Dermis blood vessel endothelial cell (primary cell): ENCODE measurements at regions not wholly inside any gene's neighbourhood (a gene's known extent, or its start where the extent isn't known, plus 50 kb on each side); places are given as distances from the start of the nearest gene placed in this dataset.
"Not testable (repeated sequence)": the region's sequence is repeated elsewhere in the genome, so short reads cannot be mapped to it uniquely, and the experiment has no call there.

Source experiments
- DNase-seq: peaks from one replicate; pipeline ENCODE4 v3.0.0; 2010

DNA sequence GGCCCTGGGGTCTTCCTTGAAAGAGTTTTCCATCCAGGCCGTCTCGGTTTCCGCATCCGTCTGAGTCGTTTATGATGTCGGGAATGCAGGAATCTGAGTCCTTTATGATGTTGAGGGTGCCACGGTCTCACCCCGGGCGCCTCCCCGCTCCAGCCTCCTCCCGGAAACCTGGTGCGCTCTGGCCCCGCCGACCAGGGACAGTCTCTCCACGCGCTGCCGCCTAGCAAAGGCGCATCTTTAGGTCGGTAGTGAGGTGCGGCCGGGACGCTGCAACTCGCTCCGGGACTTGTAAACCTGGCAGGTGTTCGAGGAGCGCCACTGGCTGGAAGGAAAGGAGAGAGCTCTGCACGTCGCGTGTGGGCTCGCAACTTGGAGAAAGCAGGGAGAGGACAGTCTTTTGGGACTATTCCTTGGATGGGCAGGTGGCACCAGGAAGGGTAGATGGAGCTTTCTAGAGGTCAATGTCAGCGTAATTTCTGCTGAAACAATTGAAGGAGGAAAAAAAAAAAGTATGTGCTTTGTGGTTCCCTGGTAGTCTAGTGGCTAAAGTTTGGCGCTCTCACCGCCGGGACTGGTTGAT, 132.0 kb downstream of the FAM72B start:
- not testable (repeated sequence) for DNase-seq

GRCh38 chr1:121054928-121055327, 129.2 kb downstream of the FAM72B start:
- DNase-seq: not testable (repeated sequence)

GRCh38 chr1:121066925-121067324, 117.2 kb downstream of the FAM72B start:
- DNase-seq: not testable (repeated sequence)

DNA sequence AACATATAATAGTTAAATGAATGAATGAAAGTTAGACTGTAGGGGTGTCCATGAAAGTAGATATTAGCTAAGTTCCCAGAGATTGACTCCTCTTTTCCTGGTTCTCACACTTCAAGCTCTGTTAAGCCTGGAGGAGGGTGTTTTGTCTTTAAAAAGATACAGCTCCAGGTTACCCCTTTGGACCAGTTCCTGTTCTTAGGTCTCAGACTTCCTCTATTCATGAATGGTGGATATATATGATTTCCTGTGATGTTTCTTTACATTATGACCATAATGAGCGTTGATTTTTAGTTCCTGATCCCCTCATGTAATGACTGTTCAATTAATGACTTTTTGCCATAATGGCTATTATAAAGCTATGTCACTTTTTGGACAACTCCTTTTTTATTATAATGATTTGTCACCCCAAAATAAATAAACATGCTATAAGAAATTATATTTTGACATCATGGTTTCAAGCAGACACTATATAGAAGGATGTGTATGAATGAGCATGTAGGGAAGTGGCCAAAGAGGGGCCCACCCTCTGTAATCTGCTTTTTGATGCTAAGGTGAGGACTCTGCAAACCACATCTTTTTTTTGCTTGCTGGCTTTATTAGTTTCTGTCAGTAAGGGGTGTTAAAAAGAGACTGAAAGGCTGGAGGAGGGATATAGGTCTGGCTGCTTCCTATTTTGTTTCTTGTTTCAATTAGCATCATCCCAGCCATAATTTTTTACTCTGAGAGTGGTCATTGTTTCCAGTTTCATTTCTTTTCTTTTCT, 115.2 kb downstream of the FAM72B start:
- not testable (repeated sequence) for DNase-seq

DNA sequence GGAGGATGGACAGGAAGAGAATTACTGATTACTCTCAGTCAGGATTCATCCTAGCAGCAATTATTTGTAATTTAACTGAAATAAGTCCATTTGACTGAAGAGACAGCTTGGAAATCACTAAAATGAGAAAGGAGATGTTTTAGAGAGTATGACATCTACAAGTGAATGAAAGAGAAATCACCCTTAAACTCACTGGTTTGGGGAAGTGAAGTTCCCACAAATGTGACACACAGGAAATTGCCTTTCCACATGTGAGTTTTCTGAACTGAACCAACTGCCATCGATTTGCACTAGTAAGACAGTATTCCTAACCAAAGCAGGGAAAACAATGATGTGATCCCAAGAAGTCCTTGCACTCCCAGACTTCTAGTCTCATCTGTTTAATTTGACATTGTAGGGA, 110.3 kb downstream of the FAM72B start:
- DNase-seq: not testable (repeated sequence)

GRCh38 chr1:121075254-121075805, 108.8 kb downstream of the FAM72B start:
- DNase-seq: not testable (repeated sequence)

DNA sequence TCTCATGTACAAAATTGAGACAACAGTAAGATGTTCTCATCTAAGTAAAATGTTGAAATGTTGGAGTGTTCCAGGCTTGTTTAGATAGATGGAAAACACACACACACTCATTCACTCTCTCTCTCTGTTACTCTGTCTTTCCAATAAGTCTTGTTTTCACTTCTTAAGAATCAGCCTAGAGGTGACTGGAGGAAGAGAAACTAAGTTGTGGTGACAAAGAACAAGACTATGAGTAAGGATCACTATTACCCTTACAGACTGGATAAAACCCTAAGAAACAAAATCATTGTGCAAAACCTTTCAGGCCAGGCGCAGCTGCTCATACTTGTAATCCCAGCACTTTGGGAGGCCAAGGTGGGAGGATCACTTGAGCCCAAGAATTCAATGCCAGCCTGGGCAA, 107.5 kb downstream of the FAM72B start:
- not testable (repeated sequence) for DNase-seq

- DNase-seq: not testable (repeated sequence)
Observed at GRCh38 chr1:121079655-121080054, 104.5 kb downstream of the FAM72B start.

- DNase-seq: peak; percentile 2
Observed at GRCh38 chr1:121080197-121080903, 103.8 kb downstream of the FAM72B start.

- DNase-seq: not testable (repeated sequence)
Observed at GRCh38 chr1:121080904-121081264, 103.3 kb downstream of the FAM72B start.

DNA sequence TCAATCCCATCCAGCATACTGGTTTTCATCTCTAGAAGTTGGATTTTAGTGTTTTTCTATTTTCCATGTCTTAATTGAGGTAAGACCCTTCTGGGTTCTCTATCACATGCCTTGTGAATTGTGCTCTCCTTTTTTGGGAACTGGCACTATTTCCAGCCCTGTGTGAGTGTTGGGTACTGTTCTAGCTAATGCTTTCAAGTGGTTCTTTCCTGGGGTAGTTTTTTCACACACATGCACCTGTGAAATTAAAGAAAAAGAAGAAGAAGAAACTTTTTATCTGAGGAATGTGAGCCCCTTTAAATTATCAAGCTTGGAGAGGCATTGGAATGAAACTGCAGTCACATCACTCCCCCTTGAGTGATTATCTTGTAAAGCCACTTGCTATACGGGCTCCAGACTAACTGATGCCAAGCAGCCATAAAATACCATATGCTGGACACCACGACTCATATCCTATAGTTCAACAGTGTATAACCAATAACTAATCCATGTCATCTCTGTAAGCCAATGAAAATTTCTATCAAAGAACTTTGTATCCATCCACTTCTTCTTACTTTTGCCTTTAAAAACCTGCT, 102.4 kb downstream of the FAM72B start:
- not testable (repeated sequence) for DNase-seq

- DNase-seq: not testable (repeated sequence)
Observed at GRCh38 chr1:121082995-121083394, 101.1 kb downstream of the FAM72B start.

- not testable (repeated sequence) for DNase-seq
Observed at GRCh38 chr1:121086249-121086648, 97.9 kb downstream of the FAM72B start.

DNA sequence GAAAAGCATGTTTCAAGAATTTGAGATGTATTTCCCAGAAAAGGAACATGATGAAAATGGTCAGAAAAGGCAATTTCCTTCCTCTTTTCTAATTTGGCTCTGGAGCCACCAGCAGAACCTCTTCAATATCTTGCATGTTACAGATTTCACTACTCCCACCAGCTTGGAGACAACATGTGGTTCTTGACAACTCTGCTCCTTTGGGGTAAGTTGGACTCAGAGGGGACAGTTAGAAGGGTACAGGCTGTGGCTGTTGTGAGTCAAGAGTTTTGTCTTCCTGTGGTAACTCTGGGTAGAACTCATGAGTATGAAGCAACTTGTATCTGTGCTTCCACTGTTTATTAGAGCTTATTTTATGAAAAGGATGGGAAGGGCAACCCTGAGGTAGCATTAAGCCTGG, 96.9 kb downstream of the FAM72B start:
- not testable (repeated sequence) for DNase-seq

DNA sequence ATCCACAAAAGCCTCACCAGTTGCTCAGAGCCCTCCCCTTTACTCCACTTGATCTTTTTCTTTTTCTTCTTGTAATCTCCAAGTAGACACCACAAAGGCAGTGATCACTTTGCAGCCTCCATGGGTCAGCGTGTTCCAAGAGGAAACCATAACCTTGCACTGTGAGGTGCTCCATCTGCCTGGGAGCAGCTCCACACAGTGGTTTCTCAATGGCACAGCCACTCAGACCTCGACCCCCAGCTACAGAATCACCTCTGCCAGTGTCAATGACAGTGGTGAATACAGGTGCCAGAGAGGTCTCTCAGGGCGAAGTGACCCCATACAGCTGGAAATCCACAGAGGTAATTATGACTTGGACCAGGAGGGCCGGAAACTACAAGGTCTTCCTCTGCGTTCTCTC, 95.6 kb downstream of the FAM72B start:
- DNase-seq: not testable (repeated sequence)

GRCh38 chr1:121092329-121092968, 91.7 kb downstream of the FAM72B start:
- DNase-seq: not testable (repeated sequence)

GRCh38 chr1:121095014-121095413, 89.1 kb downstream of the FAM72B start:
- DNase-seq: not testable (repeated sequence)

- peak; percentile 65 for DNase-seq
Observed at GRCh38 chr1:121097127-121097866, 86.8 kb downstream of the FAM72B start.

GRCh38 chr1:121097867-121098215, 86.3 kb downstream of the FAM72B start:
- DNase-seq: not testable (repeated sequence)

GRCh38 chr1:121109025-121109424, 75.1 kb downstream of the FAM72B start:
- not testable (repeated sequence) for DNase-seq

DNA sequence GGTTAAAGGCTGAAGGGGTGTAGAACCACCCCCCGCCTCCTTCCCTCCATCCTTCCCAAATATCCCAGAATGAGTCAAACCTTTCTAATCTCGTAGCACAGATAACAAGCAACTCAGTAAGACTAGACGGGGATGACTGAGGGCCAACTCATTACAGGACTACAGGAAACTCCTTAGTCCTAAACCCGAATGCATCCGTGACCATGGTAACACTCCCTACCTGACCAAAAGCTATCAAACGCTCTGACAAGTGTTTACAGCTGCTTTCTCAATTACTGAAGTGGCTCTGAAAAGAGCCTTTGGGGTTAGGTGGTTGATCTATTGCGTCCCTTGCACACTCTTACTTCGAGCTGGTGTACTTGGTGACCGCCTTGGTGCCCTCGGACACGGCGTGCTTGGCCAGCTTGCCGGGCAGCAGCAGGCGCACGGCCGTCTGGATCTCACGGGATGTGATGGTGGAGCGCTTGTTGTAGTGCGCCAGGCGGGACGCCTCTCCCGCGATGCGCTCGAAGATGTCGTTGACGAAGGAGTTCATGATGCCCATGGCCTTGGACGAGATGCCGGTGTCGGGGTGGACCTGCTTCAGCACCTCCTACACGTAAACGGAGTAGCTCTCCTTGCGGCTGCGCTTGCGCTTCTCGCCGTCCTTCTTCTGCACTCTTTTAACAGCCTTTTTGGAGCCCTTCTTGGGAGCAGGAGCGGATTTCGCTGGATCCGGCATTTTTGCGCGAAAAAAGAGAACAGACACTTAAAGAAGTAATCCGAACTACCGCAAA, 67.4 kb downstream of the FAM72B start:
- DNase-seq: peak; percentile 10
